BE2C (cell line): ENCODE measurements at regions not wholly inside any gene's neighbourhood (a gene's known extent, or its start where the extent isn't known, plus 50 kb on each side); places are given as distances from the start of the nearest gene placed in this dataset.

Experiments
- DNase-seq: peaks from one replicate; pipeline ENCODE4 v3.0.0-alpha.2; 2020
- H3K27me3 ChIP-seq: fragments of 250-450 bp; sonication (Bioruptor Pico); 2 replicates; pipeline ENCODE4 v1.5.1; 2020; ENCODE audit warnings: mild to moderate bottlenecking
- H3K36me3 ChIP-seq: fragments of 250-450 bp; sonication (Bioruptor Pico); 2 replicates; pipeline ENCODE4 v1.5.1; 2020; ENCODE audit warnings: mild to moderate bottlenecking
- H3K4me1 ChIP-seq: fragments of 250-450 bp; sonication (Bioruptor Pico); 2 replicates; pipeline ENCODE4 v1.5.1; 2020
- H3K4me3 ChIP-seq: 2 replicates; pipeline ENCODE4 v1.5.1; 2011; ENCODE audit warnings: low read depth, low read length
- H3K9me3 ChIP-seq: fragments of 250-450 bp; sonication (Bioruptor Pico); 2 replicates; pipeline ENCODE4 v1.5.1; 2020
- CTCF ChIP-seq: IDR thresholded peaks from 2 replicates; pipeline ENCODE4 v1.5.1; 2012; ENCODE audit warnings: mild to moderate bottlenecking, low read depth, low read length

GRCh38 chr14:106210650-106211049 is 684.3 kb downstream of the TMEM121 start:
- Histone ChIP-seq H3K4me3 (no peak overlapping the region), H3K9me3 (no peaks in the 10 kb centered on the region), H3K4me1 (no peaks in the 10 kb centered on the region), H3K36me3 (no peaks in the 10 kb centered on the region), H3K27me3 (peaks cover 28% of the 10 kb centered on the region)
- TF ChIP-seq CTCF, result no peak
- no peak for DNase-seq

GRCh38 chr14:106211334-106211900 is 685.0 kb downstream of the TMEM121 start:
- Histone ChIP-seq H3K27me3 (peaks cover 27% of the 10 kb centered on the region), H3K4me3 (no peak overlapping the region), H3K9me3 (no peaks in the 10 kb centered on the region), H3K4me1 (no peaks in the 10 kb centered on the region), H3K36me3 (no peaks in the 10 kb centered on the region)
- no peak for DNase-seq
- no peak for TF ChIP-seq CTCF

GRCh38 chr14:106215229-106215628 is 688.8 kb downstream of the TMEM121 start:
- Histone ChIP-seq H3K9me3 (no peaks in the 10 kb centered on the region), H3K27me3 (peaks cover 18% of the 10 kb centered on the region), H3K36me3 (no peaks in the 10 kb centered on the region), H3K4me3 (no peak overlapping the region), H3K4me1 (no peaks in the 10 kb centered on the region)
- TF ChIP-seq CTCF, result no peak
- DNase-seq, result no peak

GRCh38 chr14:106216679-106217078 is 690.3 kb downstream of the TMEM121 start:
- Histone ChIP-seq H3K4me1 (no peaks in the 10 kb centered on the region), H3K36me3 (no peaks in the 10 kb centered on the region), H3K27me3 (peaks cover 13% of the 10 kb centered on the region), H3K9me3 (no peaks in the 10 kb centered on the region), H3K4me3 (no peak overlapping the region)
- no peak for DNase-seq
- TF ChIP-seq CTCF, result no peak

GRCh38 chr14:106218174-106218573 is 691.8 kb downstream of the TMEM121 start:
- no peak for TF ChIP-seq CTCF
- no peak for DNase-seq
- H3K4me3 ChIP-seq, result no peak overlapping the region
- H3K9me3 ChIP-seq, result no peaks in the 10 kb centered on the region
- peaks cover 3% of the 10 kb centered on the region; the same call in 1 of the 2 replicates for H3K27me3 ChIP-seq
- H3K4me1 ChIP-seq, result no peaks in the 10 kb centered on the region
- no peaks in the 10 kb centered on the region for H3K36me3 ChIP-seq

GRCh38 chr14:106222311-106222710 is 695.9 kb downstream of the TMEM121 start:
- Histone ChIP-seq H3K9me3 (no peaks in the 10 kb centered on the region), H3K4me1 (no peaks in the 10 kb centered on the region), H3K36me3 (no peaks in the 10 kb centered on the region), H3K27me3 (peaks cover 7% of the 10 kb centered on the region; the same call in 1 of the 2 replicates), H3K4me3 (no peak overlapping the region)
- DNase-seq, result no peak
- TF ChIP-seq CTCF, result no peak
